B cell (primary cell): ENCODE measurements at regions not wholly inside any gene's neighbourhood (a gene's known extent, or its start where the extent isn't known, plus 50 kb on each side); places are given as distances from the start of the nearest gene placed in this dataset.
"Not testable (repeated sequence)": the region's sequence is repeated elsewhere in the genome, so short reads cannot be mapped to it uniquely, and the experiment has no call there.

ENCODE experiments used
- EZH2 ChIP-seq: IDR thresholded peaks from 2 replicates; pipeline ENCODE4 v1.6.1; 2012; ENCODE audit warnings: borderline replicate concordance, low read depth, mild to moderate bottlenecking, moderate library complexity, low read length; ENCODE audit not compliant: insufficient read depth, poor library complexity, severe bottlenecking
- TF ChIP-seq, protein P1 (sequence below): fragments of 200-600 bp; IDR thresholded peaks from one replicate; pipeline ENCODE4 v1.8.0; 2022; ENCODE audit warnings: antibody characterized with exemption, mild to moderate bottlenecking

- TF ChIP-seq, protein P1, sequence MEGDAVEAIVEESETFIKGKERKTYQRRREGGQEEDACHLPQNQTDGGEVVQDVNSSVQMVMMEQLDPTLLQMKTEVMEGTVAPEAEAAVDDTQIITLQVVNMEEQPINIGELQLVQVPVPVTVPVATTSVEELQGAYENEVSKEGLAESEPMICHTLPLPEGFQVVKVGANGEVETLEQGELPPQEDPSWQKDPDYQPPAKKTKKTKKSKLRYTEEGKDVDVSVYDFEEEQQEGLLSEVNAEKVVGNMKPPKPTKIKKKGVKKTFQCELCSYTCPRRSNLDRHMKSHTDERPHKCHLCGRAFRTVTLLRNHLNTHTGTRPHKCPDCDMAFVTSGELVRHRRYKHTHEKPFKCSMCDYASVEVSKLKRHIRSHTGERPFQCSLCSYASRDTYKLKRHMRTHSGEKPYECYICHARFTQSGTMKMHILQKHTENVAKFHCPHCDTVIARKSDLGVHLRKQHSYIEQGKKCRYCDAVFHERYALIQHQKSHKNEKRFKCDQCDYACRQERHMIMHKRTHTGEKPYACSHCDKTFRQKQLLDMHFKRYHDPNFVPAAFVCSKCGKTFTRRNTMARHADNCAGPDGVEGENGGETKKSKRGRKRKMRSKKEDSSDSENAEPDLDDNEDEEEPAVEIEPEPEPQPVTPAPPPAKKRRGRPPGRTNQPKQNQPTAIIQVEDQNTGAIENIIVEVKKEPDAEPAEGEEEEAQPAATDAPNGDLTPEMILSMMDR, result not testable (repeated sequence)
- TF ChIP-seq EZH2, result not testable (repeated sequence)
Measured at GRCh38 chr7:55743454-55743717, 119.2 kb downstream of the SEPTIN14 start.
